HepG2 (cell line): ENCODE measurements at regions not wholly inside any gene's neighbourhood (a gene's known extent, or its start where the extent isn't known, plus 50 kb on each side); places are given as distances from the start of the nearest gene placed in this dataset.

ENCODE experiments used
- ATAC-seq: fragments of 200-7000 bp; cut with Tn5 transposase; 3 replicates; pipeline ENCODE4 v1.9.1; 2020; ENCODE audit warnings: mild to moderate bottlenecking, moderate library complexity
- BruUV-seq: library from RNA; stranded (reverse); fragments of 400-500 nt; replicated peaks from 2 replicates; lab custom pipeline; 2021; lab: Mats Ljungman, UMichigan
- CTCF ChIA-PET: fragments of 300-600 bp; formaldehyde crosslinking; extraction: SDS; loops from one replicate; lab custom pipeline; 2021; ENCODE audit warnings: low total read pairs, inconsistent platforms, low intra/inter-chr PET ratio; lab: Yijun Ruan, JAX
- POLR2A ChIA-PET: fragments of 350-600 bp; sonication (Branson Sonifier 250); formaldehyde crosslinking; loops from one replicate; lab custom pipeline; 2020; ENCODE audit warnings: antibody characterized with exemption, inconsistent platforms; lab: Yijun Ruan, JAX
- DNase-seq: peaks from one replicate; pipeline ENCODE4 v3.0.0-alpha.2; 2015; ENCODE audit warnings: low spot score
- FAIRE-seq: peaks from 3 replicates; lab custom pipeline; 2011; peaks lifted over from hg19 to GRCh38; lab: Jason Lieb, UNC
- H2AFZ ChIP-seq: one replicate; pipeline ENCODE4 v1.6.1; 2011; ENCODE audit warnings: low read length, inconsistent platforms
- H3K27ac ChIP-seq: fragments of 300-600 bp; 3 replicates; pipeline ENCODE4 v1.8.0; 2011; ENCODE audit warnings: mixed run types, mild to moderate bottlenecking, mixed read lengths, low read length, inconsistent platforms; ENCODE audit not compliant: insufficient read depth; ENCODE audit errors: extremely low read length
- H3K27me3 ChIP-seq, 2 experiments: fragments of 200-600 bp in 1 of 2; 2 replicates in 1 of 2; 3 replicates in 1 of 2; pipeline versions ENCODE4 v1.6.0 to v1.8.0; 2011; ENCODE audit warnings: low read length in 2 of 2, mild to moderate bottlenecking in 2 of 2, moderate library complexity in 2 of 2, inconsistent platforms in 1 of 2; ENCODE audit not compliant: insufficient read depth in 2 of 2, control insufficient read depth in 1 of 2
- H3K36me3 ChIP-seq, 2 experiments: fragments of 200-600 bp in 1 of 2; replicated peaks in 1 of 2; 2 replicates in 1 of 2; 3 replicates in 1 of 2; pipeline versions ENCODE4 v1.5.1 to v1.8.0; 2011; ENCODE audit warnings: low read length in 2 of 2, inconsistent platforms in 1 of 2; ENCODE audit not compliant: insufficient read depth in 2 of 2, control insufficient read depth in 1 of 2
- H3K4me1 ChIP-seq: 2 replicates; pipeline ENCODE4 v1.5.1; 2012; ENCODE audit warnings: low read length, inconsistent platforms; ENCODE audit not compliant: insufficient read depth
- H3K4me2 ChIP-seq: 2 replicates; pipeline ENCODE4 v1.6.0; 2011; ENCODE audit warnings: low read depth, low read length, inconsistent platforms
- H3K4me3 ChIP-seq, 3 experiments: fragments of 200-600 bp in 1 of 3; sonication (generic), shearing (Covaris generic) in 1 of 3; replicated peaks in 1 of 3; 2 replicates each; pipeline ENCODE4 v1.5.1; 2011 to 2016; ENCODE audit warnings: low read length in 3 of 3, inconsistent platforms in 2 of 3, low read depth in 2 of 3, mild to moderate bottlenecking in 2 of 3, control low read depth in 1 of 3, mixed read lengths in 1 of 3; ENCODE audit not compliant: insufficient read depth in 1 of 3
- H3K79me2 ChIP-seq: one replicate; pipeline ENCODE4 v1.6.1; 2011; ENCODE audit warnings: low read length, inconsistent platforms; ENCODE audit not compliant: insufficient read depth
- H3K9ac ChIP-seq: 2 replicates; pipeline ENCODE4 v1.6.0; 2011; ENCODE audit warnings: mild to moderate bottlenecking, low read depth, low read length, inconsistent platforms; ENCODE audit not compliant: insufficient read depth
- H3K9me3 ChIP-seq: 2 replicates; pipeline ENCODE4 v1.5.1; 2012; ENCODE audit warnings: mild to moderate bottlenecking, low read length
- H4K20me1 ChIP-seq: 2 replicates; pipeline ENCODE4 v1.6.0; 2011; ENCODE audit warnings: inconsistent platforms, mild to moderate bottlenecking, low read length, moderate library complexity; ENCODE audit not compliant: insufficient read depth
- ATAD3A ChIP-seq: sonication (generic); formaldehyde crosslinking; IDR thresholded peaks from 2 replicates; pipeline ENCODE4 v1.4.0; 2020; ENCODE audit warnings: missing genetic modification reagents
- MNT ChIP-seq: fragments of 450-650 bp; IDR thresholded peaks from 2 replicates; pipeline ENCODE4 v1.6.1; 2016
- PBX3 ChIP-seq: sonication (generic); formaldehyde crosslinking; IDR thresholded peaks from 2 replicates; pipeline ENCODE4 v1.8.1; 2023; ENCODE audit warnings: missing genetic modification reagents, inconsistent platforms, borderline replicate concordance
- ZBTB4 ChIP-seq: sonication (generic); formaldehyde crosslinking; IDR thresholded peaks from 2 replicates; pipeline ENCODE4 v1.4.0; 2020; ENCODE audit warnings: missing genetic modification reagents, mild to moderate bottlenecking, borderline replicate concordance
- ZC3H4 ChIP-seq: sonication (generic); formaldehyde crosslinking; IDR thresholded peaks from 2 replicates; pipeline ENCODE4 v1.4.0; 2020; ENCODE audit warnings: missing genetic modification reagents, borderline replicate concordance
- ZFP36L1 ChIP-seq: sonication (generic); formaldehyde crosslinking; IDR thresholded peaks from 2 replicates; pipeline ENCODE4 v1.8.0; 2022; ENCODE audit warnings: mild to moderate bottlenecking, missing genetic modification reagents, moderate library complexity
- WGBS: methylation state at CpG from one replicate; pipeline ENCODE4 v1.1.6; 2017; ENCODE audit warnings: low lambda C conversion rate; 5-methylcytosine and 5-hydroxymethylcytosine counted together
- in situ Hi-C: cut with HindIII; loops from 2 replicates; pipeline ENCODE4 v1.10.0; 2017; ENCODE audit warnings: low pct_unique_long_range_greater_than_20kb; ENCODE audit not compliant: extremely low pct_ligation_motif_present
- intact Hi-C: fragments of 100-400 bp; cut with micrococcal nuclease; formaldehyde crosslinking; loops from one replicate; pipeline ENCODE4 v1.10.0; 2022; ENCODE audit not compliant: unreplicated experiment

- POLR2A ChIA-PET: no interaction called here
Observed at GRCh38 chr12:127241072-127241817, 1025.7 kb upstream of the TMEM132C start.

More at GRCh38 chr12:127241072-127241817, 1025.7 kb upstream of the TMEM132C start:
- FAIRE-seq: no peak
- no peak for DNase-seq
- no peaks in the 10 kb centered on the region for H4K20me1 ChIP-seq
- no peaks in the 10 kb centered on the region for H3K36me3 ChIP-seq
- no peak overlapping the region for H3K9ac ChIP-seq
- no TSS peak for BruUV-seq
- no peak overlapping the region for H2AFZ ChIP-seq
- H3K4me3 ChIP-seq: no peak overlapping the region
- in situ Hi-C loops: no loop called here
- no peak overlapping the region for H3K27ac ChIP-seq
- no peak for ATAC-seq
- no peaks in the 10 kb centered on the region for H3K79me2 ChIP-seq
- H3K27me3 ChIP-seq: no peaks in the 10 kb centered on the region
- WGBS: 14% methylated on average over 8 of the region's 8 CpGs
- intact Hi-C loops: no loop called here
- peak; percentile 97 for TF ChIP-seq MNT
- no peak for TF ChIP-seq ZFP36L1
- TF ChIP-seq ZC3H4: no peak
- TF ChIP-seq PBX3 (CRISPR knock-in tag): no peak
- no peak for TF ChIP-seq ATAD3A (CRISPR knock-in tag)
- no peak for TF ChIP-seq ZBTB4 (CRISPR knock-in tag)
- H3K4me2 ChIP-seq: no peak overlapping the region
- no peaks in the 10 kb centered on the region for H3K4me1 ChIP-seq
- H3K9me3 ChIP-seq: peaks cover 69% of the 10 kb centered on the region
- CTCF ChIA-PET: no interaction called here
